ENCODE measurements at regions not wholly inside any gene's neighbourhood (a gene's known extent, or its start where the extent isn't known, plus 50 kb on each side); places are given as distances from the start of the nearest gene placed in this dataset.

GRCh38 chr4:3648195-3648594, 116.0 kb upstream of the LRPAP1 start:
- TF ChIP-seq CTCF (IDR thresholded peaks at IDR 0.05) (no peak), POLR2A (IDR thresholded peaks at IDR 0.05) (no peak)

Measured in body of pancreas (tissue), 4 donors.